Naive thymus-derived CD4-positive, alpha-beta T cell (primary cell): ENCODE measurements at regions not wholly inside any gene's neighbourhood (a gene's known extent, or its start where the extent isn't known, plus 50 kb on each side); places are given as distances from the start of the nearest gene placed in this dataset.
A peak's percentile ranks its signal among the peaks of the same experiment; 100 is the strongest.

Experiments
- ATAC-seq: fragments of 150-1000 bp; cut with Tn5 transposase; 2 replicates; pipeline ENCODE4 v1.10.0; 2021; ENCODE audit warnings: mild to moderate bottlenecking, moderate library complexity
- CTCF ChIA-PET: fragments of 350-600 bp; sonication (Branson Sonifier 250); formaldehyde crosslinking; loops from one replicate; lab custom pipeline; 2021; ENCODE audit warnings: antibody characterized with exemption; lab: Charles Lee
- POLR2A ChIA-PET: fragments of 350-600 bp; sonication (Branson Sonifier 250); formaldehyde crosslinking; loops from one replicate; lab custom pipeline; 2021; ENCODE audit warnings: antibody characterized with exemption, inconsistent platforms; lab: Charles Lee
- DNase-seq, 9 donors: peaks; one replicate each; pipeline versions ENCODE4 v3.0.0 to v3.0.0-alpha.2; 2020 to 2022; ENCODE audit warnings: mixed read lengths in 1 of 9
- H3K27ac ChIP-seq: one replicate; pipeline ENCODE4 v1.7.0; 2013; ENCODE audit warnings: mild to moderate bottlenecking, low read depth, low read length, moderate library complexity
- H3K27me3 ChIP-seq, 2 donors: one replicate each; pipeline ENCODE4 v1.7.0; 2013; ENCODE audit warnings: low read length in 2 of 2, mild to moderate bottlenecking in 2 of 2, moderate library complexity in 2 of 2; ENCODE audit not compliant: control insufficient read depth in 2 of 2, insufficient read depth in 2 of 2
- H3K36me3 ChIP-seq, 3 experiments: 1 replicate in 2 of 3; 2 replicates in 1 of 3; pipeline ENCODE4 v1.7.0; 2013; ENCODE audit warnings: low read length in 3 of 3, mild to moderate bottlenecking in 3 of 3, moderate library complexity in 1 of 3; ENCODE audit not compliant: insufficient read depth in 3 of 3, control insufficient read depth in 2 of 3
- H3K4me1 ChIP-seq, 2 donors: one replicate each; pipeline ENCODE4 v1.7.0; 2013; ENCODE audit warnings: low read length in 2 of 2, mild to moderate bottlenecking in 2 of 2, moderate library complexity in 1 of 2; ENCODE audit not compliant: control insufficient read depth in 2 of 2, insufficient read depth in 2 of 2
- H3K4me3 ChIP-seq: 2 replicates; pipeline ENCODE4 v1.7.0; 2013; ENCODE audit warnings: mild to moderate bottlenecking, low read length
- H3K9me3 ChIP-seq, 3 experiments: 1 replicate in 2 of 3; 2 replicates in 1 of 3; pipeline ENCODE4 v1.7.0; 2013; ENCODE audit warnings: low read length in 3 of 3; ENCODE audit not compliant: control insufficient read depth in 2 of 3
- H3K27ac Mint-ChIP-seq, 9 donors: one replicate each; pipeline ENCODE4 v1.8.0; 2020 to 2022; ENCODE audit warnings: mixed read lengths in 9 of 9, mild to moderate bottlenecking in 8 of 9, moderate library complexity in 5 of 9, inconsistent platforms in 2 of 9
- H3K27me3 Mint-ChIP-seq, 5 donors: one replicate each; pipeline ENCODE4 v1.8.0; 2021 to 2022; ENCODE audit warnings: mixed read lengths in 5 of 5, mild to moderate bottlenecking in 1 of 5
- H3K36me3 Mint-ChIP-seq, 5 donors: one replicate each; pipeline ENCODE4 v1.8.0; 2020 to 2022; ENCODE audit warnings: mixed read lengths in 5 of 5, mild to moderate bottlenecking in 3 of 5, inconsistent platforms in 1 of 5
- H3K4me1 Mint-ChIP-seq, 7 donors: one replicate each; pipeline ENCODE4 v1.8.0; 2020 to 2022; ENCODE audit warnings: mixed read lengths in 7 of 7, mild to moderate bottlenecking in 3 of 7, inconsistent platforms in 1 of 7
- H3K4me3 Mint-ChIP-seq, 10 donors: one replicate each; pipeline ENCODE4 v1.8.0; 2020 to 2022; ENCODE audit warnings: mild to moderate bottlenecking in 10 of 10, mixed read lengths in 10 of 10, moderate library complexity in 6 of 10, inconsistent platforms in 2 of 10
- H3K9me3 Mint-ChIP-seq, 11 donors: one replicate each; pipeline ENCODE4 v1.8.0; 2020 to 2022; ENCODE audit warnings: mixed read lengths in 11 of 11, mild to moderate bottlenecking in 4 of 11, inconsistent platforms in 1 of 11, moderate library complexity in 1 of 11
- intact Hi-C, 2 donors: fragments of 100-400 bp; cut with micrococcal nuclease; formaldehyde crosslinking; loops; one replicate each; pipeline ENCODE4 v1.15.1; 2023

DNA sequence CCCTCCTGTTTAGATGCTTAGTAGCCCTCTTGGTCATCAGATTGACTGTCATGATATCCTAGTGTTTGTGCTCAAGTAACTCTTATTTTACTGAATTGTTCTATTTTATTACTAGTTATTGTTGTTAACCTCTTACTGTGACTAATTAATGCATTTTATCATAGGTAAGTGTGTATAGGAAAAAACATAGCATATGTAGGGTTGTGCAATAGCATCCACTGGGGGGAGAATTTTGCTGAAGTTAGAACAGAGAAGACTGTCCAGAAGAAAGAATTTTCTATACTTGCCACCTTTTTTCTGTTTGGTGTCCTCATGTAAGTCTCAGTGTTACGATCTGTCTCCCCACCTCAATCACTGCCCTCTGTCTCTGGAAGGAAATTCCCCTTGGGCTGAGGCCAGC is 177.4 kb downstream of the RPIA start:
- no peak for DNase-seq
- ChIA-PET POLR2A (no interaction called here), CTCF (no interaction called here)
- intact Hi-C loops, result no loop called here
- Mint-ChIP-seq H3K27ac (peak overlapping the region in 2 of 9 donors; percentile 30 to 53), H3K9me3 (no peaks in the 10 kb centered on the region), H3K4me3 (no peak overlapping the region), H3K27me3 (peaks cover 16 to 48% (median 34%) of the 10 kb centered on the region in 5 donors), H3K36me3 (no peaks in the 10 kb centered on the region), H3K4me1 (peaks cover 0 to 26% (median 16%) of the 10 kb centered on the region in 7 donors)
- no peak overlapping the region for H3K4me3 ChIP-seq
- no peaks in the 10 kb centered on the region for H3K27me3 ChIP-seq
- H3K4me1 ChIP-seq, result peaks cover 0 to 4% of the 10 kb centered on the region in 2 donors
- H3K27ac ChIP-seq, result no peak overlapping the region
- ATAC-seq, result no peak
- no peaks in the 10 kb centered on the region for H3K36me3 ChIP-seq
- no peaks in the 10 kb centered on the region for H3K9me3 ChIP-seq

DNA sequence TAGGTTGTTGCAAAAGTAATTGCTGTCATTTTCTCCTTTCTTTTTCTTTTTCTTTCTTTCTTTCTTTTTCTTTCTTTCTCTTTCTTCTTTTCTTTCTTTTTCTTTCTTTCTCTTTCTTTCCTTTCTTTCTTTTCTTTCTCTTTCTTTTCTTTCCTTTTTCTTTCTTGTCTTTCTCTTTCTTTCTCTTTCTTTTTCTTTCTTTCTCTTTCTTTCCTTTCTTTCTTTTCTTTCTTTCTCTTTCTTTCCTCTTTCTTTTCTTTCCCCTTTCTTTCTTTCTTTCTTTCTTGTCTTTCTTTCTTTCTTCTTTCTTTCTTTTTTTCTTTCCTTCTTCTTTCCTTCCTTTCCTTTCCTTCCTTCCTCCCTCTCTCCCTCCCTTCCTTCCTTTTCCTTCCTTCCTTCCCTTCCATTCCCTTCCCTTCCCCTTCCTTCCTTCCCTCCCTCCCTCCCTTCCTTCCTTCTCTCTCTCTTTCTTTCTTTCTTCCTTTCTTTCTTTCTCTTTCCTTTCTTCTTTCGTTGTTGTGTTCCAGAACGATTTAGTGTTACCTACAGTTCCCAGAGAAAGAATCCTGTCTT is 178.9 kb downstream of the RPIA start:
- Mint-ChIP-seq H3K27ac (no peak overlapping the region), H3K36me3 (no peaks in the 10 kb centered on the region), H3K4me3 (no peak overlapping the region), H3K9me3 (no peaks in the 10 kb centered on the region), H3K27me3 (peaks cover 12 to 40% (median 26%) of the 10 kb centered on the region in 5 donors), H3K4me1 (peaks cover 0 to 19% (median 16%) of the 10 kb centered on the region in 7 donors)
- no peak for DNase-seq
- no peak overlapping the region for H3K4me3 ChIP-seq
- no peak for ATAC-seq
- intact Hi-C loops, result loop anchor here (5.0 to 10.0 kb wide), 3 partner anchors 62 to 274 kb away; no protein-coding TSS in a partner anchor
- CTCF ChIA-PET, result no interaction called here
- POLR2A ChIA-PET, result no interaction called here
- H3K4me1 ChIP-seq, result peaks cover 0 to 4% of the 10 kb centered on the region in 2 donors
- no peaks in the 10 kb centered on the region for H3K9me3 ChIP-seq
- H3K27me3 ChIP-seq, result no peaks in the 10 kb centered on the region
- H3K36me3 ChIP-seq, result no peaks in the 10 kb centered on the region
- H3K27ac ChIP-seq, result no peak overlapping the region

DNA sequence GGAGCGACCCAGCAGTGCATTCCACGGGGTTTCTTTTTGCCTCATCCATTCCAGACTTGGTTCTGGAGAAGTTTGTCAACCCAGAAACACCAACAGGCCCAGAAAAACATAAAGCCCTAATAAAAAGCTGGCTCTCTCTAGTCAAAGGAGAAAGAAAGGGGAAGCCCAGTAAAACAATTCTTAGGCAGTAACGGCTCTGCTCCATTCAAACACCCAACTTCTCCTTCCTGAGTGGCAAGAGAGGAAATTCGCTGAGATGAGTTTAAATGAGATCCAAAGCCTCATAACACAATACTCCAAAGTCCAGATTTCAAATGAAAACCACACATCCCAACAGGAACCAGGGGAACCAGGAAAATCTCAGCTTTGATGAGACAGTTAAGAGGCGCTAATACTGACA is 179.9 kb downstream of the RPIA start:
- Histone ChIP-seq H3K4me1 (no peaks in the 10 kb centered on the region), H3K9me3 (no peaks in the 10 kb centered on the region), H3K36me3 (no peaks in the 10 kb centered on the region), H3K27ac (no peak overlapping the region), H3K27me3 (no peaks in the 10 kb centered on the region), H3K4me3 (no peak overlapping the region)
- peaks cover 0 to 11% (median 9%) of the 10 kb centered on the region in 7 donors for H3K4me1 Mint-ChIP-seq
- DNase-seq (no peak), ATAC-seq (no peak)
- ChIA-PET POLR2A (no interaction called here), CTCF (interaction anchor here (1.4 kb wide), 1 partner anchor 9 kb away, joined by 3 read pairs; no protein-coding TSS in a partner anchor)
- no peak overlapping the region for H3K27ac Mint-ChIP-seq
- intact Hi-C loops, result loop anchor here (5.0 to 10.0 kb wide), 3 partner anchors 61 to 273 kb away; no protein-coding TSS in a partner anchor
- peaks cover 7 to 34% (median 24%) of the 10 kb centered on the region in 5 donors for H3K27me3 Mint-ChIP-seq
- H3K9me3 Mint-ChIP-seq, result no peaks in the 10 kb centered on the region
- no peaks in the 10 kb centered on the region for H3K36me3 Mint-ChIP-seq
- H3K4me3 Mint-ChIP-seq, result no peak overlapping the region

DNA sequence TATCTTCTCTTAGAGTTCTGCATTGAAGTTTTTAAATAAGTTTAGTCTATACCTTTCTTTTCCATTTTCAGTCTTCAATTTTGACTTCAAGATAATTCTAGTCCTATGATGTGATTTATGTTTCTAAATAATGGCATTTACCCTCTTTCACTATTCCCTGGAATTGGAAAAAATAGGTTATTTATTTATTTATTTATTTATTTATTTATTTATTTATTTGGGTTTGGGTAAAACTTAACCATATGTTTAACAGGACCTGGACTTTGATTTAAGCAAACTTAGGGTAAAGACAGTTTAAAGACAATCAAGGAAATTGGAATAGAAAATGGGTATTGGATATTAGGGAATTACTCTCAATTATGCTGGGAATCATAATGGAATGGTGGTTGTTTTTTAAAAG is 182.1 kb downstream of the RPIA start:
- Mint-ChIP-seq H3K27me3 (peaks cover 6 to 30% (median 25%) of the 10 kb centered on the region in 5 donors), H3K36me3 (no peaks in the 10 kb centered on the region), H3K27ac (no peak overlapping the region), H3K4me1 (peaks cover 0 to 6% (median 0%) of the 10 kb centered on the region in 7 donors), H3K9me3 (peaks cover 0 to 2% (median 0%) of the 10 kb centered on the region in 11 donors), H3K4me3 (no peak overlapping the region)
- Histone ChIP-seq H3K27me3 (no peaks in the 10 kb centered on the region), H3K9me3 (no peaks in the 10 kb centered on the region), H3K4me3 (no peak overlapping the region), H3K4me1 (no peaks in the 10 kb centered on the region), H3K36me3 (no peaks in the 10 kb centered on the region), H3K27ac (no peak overlapping the region)
- DNase-seq (no peak), ATAC-seq (no peak)
- POLR2A ChIA-PET, result no interaction called here
- CTCF ChIA-PET, result interaction anchor here (1.5 to 2.2 kb wide), 2 partner anchors 122 to 133 kb away, joined by 4 to 9 read pairs; no protein-coding TSS in a partner anchor
- intact Hi-C loops, result loop anchor here (1.0 to 10.0 kb wide), 7 partner anchors 46 to 271 kb away; no protein-coding TSS in a partner anchor

DNA sequence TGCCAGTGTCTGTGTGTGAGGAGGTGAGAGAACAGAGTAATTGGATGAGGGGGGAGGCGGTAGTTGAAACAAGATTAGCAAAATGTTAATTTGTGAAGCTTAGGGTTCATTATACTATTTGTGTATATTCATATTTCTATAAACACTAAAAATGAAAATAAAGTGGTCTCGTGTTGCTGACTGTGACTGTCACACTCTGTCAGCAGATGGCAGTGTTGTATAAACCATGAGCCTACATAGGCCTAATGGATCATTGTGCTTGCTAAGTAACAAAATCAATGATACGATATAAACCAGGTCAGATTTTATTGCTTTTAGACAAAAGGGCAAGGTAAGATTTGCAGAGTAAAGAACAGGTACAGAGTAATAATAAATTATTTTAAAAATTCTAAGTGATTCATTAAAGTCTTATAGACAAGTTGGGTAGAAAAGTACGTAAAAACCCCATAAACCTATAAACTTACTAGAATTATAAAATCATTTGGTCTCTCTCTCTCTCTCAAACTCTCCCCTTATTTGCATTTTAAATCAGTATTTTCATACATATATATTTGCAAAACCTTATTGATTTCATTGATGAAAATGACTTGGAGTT is 182.7 kb downstream of the RPIA start:
- no peaks in the 10 kb centered on the region for H3K4me1 ChIP-seq
- ATAC-seq (peak; percentile 76), DNase-seq (peak in 7 of 9 donors; percentile 21 to 64 (median 54))
- no peak overlapping the region for H3K27ac ChIP-seq
- intact Hi-C loops, result loop anchor here (1.0 to 10.0 kb wide), 7 partner anchors 45 to 271 kb away; no protein-coding TSS in a partner anchor
- no peaks in the 10 kb centered on the region for H3K9me3 ChIP-seq
- Mint-ChIP-seq H3K36me3 (no peaks in the 10 kb centered on the region), H3K4me1 (peaks cover 0 to 6% (median 0%) of the 10 kb centered on the region in 7 donors), H3K27me3 (peaks cover 6 to 29% (median 26%) of the 10 kb centered on the region in 5 donors), H3K27ac (no peak overlapping the region), H3K4me3 (no peak overlapping the region), H3K9me3 (peaks cover 0 to 2% (median 0%) of the 10 kb centered on the region in 11 donors)
- POLR2A ChIA-PET, result no interaction called here
- no peaks in the 10 kb centered on the region for H3K27me3 ChIP-seq
- CTCF ChIA-PET, result interaction anchor here (0.6 to 2.2 kb wide), 3 partner anchors 25 to 134 kb away, joined by 3 to 9 read pairs (median 4); no protein-coding TSS in a partner anchor
- no peaks in the 10 kb centered on the region for H3K36me3 ChIP-seq
- no peak overlapping the region for H3K4me3 ChIP-seq

DNA sequence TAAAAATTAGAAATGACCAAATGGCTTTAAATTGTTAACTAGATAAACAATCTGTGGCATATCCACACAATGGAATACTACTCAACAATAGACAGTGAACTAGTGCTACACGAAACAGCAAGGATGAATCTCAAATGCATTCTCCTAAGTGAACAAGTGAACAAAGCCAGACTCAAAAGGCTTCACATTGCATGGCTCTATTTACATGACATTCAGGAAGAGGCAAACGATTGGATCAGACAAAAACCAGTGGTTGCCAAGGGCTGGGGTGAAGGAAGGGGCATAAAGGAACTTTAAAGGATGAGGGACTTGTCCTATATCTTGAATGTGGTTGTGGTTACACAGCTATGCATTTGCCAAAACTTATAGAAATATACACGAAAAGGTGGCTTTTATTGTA is 184.3 kb downstream of the RPIA start:
- ATAC-seq (no peak), DNase-seq (no peak)
- CTCF ChIA-PET, result interaction anchor here (0.9 to 2.2 kb wide), 3 partner anchors 13 to 135 kb away, joined by 3 to 9 read pairs (median 3); no protein-coding TSS in a partner anchor
- H3K4me3 ChIP-seq, result no peak overlapping the region
- H3K27ac Mint-ChIP-seq, result no peak overlapping the region
- H3K36me3 ChIP-seq, result no peaks in the 10 kb centered on the region
- H3K9me3 ChIP-seq, result no peaks in the 10 kb centered on the region
- peaks cover 6 to 30% (median 22%) of the 10 kb centered on the region in 5 donors for H3K27me3 Mint-ChIP-seq
- no peaks in the 10 kb centered on the region for H3K4me1 ChIP-seq
- no peak overlapping the region for H3K4me3 Mint-ChIP-seq
- intact Hi-C loops, result loop anchor here in 1 of 2 donors (2.0 to 10.0 kb wide), 3 partner anchors 65 to 269 kb away; no protein-coding TSS in a partner anchor
- POLR2A ChIA-PET, result no interaction called here
- H3K4me1 Mint-ChIP-seq, result peaks cover 0 to 4% (median 0%) of the 10 kb centered on the region in 7 donors
- no peak overlapping the region for H3K27ac ChIP-seq
- no peaks in the 10 kb centered on the region for H3K36me3 Mint-ChIP-seq
- peaks cover 0 to 2% (median 0%) of the 10 kb centered on the region in 11 donors for H3K9me3 Mint-ChIP-seq
- H3K27me3 ChIP-seq, result no peaks in the 10 kb centered on the region
